Effector CD4-positive, alpha-beta T cell (primary cell): ENCODE measurements at regions not wholly inside any gene's neighbourhood (a gene's known extent, or its start where the extent isn't known, plus 50 kb on each side); places are given as distances from the start of the nearest gene placed in this dataset.

ENCODE experiments used
- DNase-seq: peaks from one replicate; pipeline ENCODE4 v3.0.0-alpha.2; 2020

DNA sequence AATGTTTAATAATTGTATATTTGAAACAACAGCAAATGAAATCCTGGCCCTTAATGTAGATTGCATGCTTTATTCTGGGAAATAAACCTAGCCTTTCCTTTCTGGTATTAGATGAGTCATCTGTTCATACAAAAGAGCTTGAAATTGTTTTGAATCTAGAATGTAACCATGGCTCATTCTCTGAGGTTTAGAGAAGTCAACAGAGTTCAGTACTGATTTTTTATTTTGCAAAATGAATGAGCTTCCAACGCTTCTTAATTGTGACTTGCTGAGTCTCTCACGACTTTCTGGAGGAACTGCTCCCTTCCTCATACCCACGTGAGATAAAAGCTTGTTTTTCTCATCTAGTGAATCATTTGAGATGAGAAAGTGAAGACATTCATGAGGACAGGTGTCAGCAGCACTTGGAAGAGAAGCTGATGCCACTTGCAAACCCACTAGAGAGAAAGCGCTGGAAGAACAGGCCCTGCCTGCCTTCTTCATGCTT is 509.6 kb downstream of the VRK1 start:
- no peak for DNase-seq

DNA sequence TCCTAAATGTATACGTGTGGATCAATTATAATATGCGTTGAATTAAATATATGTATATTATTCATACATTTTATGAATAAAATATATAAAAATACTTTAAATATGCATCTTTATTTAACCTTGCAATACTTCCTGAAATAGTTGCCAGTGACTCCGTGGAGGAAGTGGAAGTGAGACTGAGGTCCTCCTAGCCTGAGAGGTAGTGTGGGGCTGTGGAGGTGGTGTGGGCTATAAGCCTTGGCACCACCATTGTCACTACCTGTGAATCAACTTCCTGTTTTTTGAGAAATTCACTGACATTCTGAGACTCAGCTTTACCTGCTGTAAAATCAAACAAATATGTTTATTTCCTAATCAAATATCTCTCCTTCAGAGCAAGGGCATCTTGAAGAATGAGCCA is 514.2 kb downstream of the VRK1 start:
- no peak for DNase-seq

DNA sequence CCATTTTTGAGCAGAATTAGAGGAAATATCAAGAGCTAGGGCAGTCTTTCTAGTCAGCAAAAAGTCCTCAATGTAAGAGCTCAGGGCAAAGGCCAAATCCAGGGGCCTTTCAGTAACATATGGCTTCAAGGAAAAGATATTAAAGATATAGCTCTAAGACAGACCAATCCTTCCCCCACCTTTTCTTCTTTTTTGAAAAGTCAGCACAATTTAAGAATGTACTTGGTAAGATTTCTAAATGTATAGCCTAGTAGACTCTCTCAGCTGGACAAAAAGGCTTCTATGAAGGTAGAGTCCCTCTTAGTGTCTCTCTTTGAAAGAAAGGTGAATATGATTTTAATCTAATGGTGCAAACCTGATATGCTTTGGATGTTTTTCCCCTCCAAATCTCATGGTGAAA is 515.7 kb downstream of the VRK1 start:
- no peak for DNase-seq

DNA sequence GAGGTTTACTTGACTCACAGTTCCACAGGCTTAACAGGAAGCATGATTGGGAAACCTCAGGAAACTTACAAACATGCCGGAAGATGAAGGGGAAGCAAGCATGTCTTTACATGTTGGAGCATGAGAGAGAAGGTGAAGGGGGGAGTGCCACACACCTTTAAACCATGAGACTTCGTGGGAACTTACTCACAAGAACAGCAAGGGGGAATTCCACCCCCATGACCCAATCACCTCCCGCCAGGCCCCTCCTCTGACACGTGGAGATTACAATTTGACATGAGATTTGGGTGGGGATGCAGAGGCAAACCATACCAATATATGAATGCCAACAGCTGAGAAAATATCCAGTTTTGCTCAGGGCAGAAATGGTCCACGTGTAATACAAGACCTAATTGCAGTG is 518.6 kb downstream of the VRK1 start:
- DNase-seq, result no peak

DNA sequence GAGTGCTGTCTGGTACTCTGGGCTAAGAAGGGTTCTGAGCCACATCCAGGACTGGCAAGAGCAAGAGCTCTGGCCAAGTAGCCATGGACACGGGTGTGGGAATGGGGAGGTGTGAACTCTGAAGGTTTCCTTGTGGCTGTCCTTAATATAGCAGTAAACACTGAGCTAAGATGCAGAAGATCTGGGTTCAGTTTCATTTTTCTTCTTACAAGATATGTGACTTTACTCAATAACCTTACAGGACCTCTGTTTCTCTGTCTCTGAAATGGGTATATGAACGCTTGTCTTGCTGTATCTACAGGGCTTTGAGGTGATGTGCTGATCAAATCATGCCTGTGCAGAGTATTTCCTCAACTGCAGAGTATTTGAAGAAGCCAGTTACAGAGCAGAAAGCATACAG is 521.2 kb downstream of the VRK1 start:
- DNase-seq, result no peak

DNA sequence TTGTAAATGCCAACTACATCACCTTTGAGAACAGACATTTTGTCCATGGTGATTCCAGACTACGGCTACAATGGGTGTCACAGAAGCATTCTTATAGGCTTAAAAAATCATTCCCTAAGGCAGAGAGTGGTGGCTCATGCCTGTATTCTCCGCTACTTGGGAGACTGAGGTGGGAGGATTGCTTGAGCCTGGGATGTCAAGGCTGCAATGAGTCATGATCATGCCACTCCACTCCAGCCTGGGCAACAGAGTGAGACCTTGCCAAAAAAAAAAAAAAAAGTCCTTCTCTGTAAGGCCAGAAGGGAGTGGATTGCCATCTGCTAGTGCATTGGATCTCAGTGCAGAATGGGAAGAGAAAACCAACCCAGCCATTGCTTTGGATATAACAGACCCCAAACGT is 522.5 kb downstream of the VRK1 start:
- no peak for DNase-seq

DNA sequence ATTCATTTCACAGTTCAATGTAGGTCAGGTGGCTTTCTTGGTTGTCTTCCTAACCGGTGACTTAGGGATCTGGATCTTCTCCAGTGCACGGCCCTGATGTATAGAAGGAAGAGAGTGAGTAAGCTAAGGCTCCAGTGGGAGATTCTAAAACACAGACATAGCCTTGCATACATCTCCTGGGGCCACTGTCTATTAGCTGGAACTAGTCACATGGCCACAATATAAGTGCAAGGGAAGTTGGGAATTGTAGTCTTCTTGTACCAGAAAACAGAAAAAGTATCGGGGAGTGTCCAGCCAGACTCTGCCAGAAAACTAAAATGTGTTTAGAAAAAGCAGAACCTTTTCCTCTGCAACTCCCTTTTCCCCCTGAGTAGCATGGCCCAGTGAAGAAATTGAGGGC is 531.6 kb downstream of the VRK1 start:
- DNase-seq, result no peak

DNA sequence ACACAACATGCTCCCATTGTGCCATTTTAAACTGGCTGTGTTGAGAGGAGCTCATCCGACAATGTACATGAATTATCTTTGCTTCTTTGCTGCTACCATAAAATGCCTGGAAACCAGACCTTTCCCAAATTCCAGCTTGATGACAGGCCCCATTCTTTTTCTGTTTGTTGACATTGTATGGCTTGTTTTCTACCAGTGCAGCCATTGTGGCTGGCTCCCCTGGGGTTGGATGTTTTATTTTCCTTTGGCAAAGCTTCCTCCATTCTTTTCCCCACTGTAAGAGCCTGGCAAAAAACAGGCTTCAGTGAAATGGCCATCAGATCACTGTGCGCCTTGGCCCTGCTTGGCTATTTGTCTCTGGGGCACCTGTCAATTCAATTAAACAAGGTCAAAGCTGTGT is 532.5 kb downstream of the VRK1 start:
- DNase-seq, result no peak

DNA sequence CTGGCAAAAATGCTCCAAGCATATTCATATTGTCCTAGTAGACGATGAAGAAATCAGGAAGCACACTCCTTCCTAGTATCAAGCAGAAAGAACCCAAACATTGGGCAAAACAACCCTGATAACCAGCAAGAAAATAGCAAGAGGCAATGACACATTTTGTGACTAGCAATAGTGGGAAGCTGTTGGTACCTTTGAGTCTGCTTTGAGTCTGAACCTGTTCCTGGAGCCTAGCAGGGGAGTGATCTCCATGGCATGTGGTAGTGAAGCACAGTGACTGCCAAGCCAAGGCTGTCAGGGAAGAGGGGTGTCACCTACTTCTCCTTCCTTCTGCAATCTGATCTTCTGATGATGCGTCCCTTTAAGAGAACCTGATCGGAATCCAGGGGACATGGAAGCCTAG is 533.9 kb downstream of the VRK1 start:
- DNase-seq, result no peak

DNA sequence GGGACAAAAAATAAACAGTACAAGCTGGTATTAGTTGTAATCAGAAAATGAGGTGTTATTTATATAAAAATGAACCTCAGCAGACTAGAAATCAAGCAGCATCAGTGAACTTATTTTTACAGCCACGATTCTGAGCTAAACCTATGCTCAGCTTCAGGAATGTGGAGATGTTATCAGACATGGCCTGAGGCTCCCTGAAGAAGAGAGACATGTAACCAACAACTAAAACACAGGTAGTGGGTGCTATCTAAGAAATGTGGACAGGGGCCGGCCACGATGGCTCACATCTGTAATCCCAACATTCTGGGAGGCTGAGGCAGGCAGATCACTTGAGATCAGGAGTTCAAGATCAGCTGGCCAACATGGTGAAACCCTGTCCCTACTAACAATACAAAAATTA is 534.3 kb downstream of the VRK1 start:
- DNase-seq, result no peak

DNA sequence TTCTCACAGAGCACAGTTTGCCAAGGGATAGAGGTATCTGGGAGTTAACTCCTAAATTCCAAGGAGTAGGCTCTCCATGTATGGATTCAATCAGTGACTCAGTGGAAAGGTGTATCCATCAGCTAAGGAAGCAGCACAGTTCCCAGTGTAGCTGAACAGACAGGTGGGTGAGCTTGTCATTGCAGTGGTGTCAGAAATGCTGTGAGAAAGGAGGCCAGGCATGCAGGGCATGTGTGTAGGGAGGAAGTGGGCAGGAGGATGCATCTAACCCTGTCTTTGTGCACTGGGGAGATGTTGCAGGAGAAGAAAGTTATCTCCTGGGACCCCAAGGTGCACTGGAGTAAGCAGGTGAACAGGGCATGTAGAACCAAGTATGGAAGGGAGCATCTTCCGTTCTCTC is 539.0 kb downstream of the VRK1 start:
- no peak for DNase-seq

DNA sequence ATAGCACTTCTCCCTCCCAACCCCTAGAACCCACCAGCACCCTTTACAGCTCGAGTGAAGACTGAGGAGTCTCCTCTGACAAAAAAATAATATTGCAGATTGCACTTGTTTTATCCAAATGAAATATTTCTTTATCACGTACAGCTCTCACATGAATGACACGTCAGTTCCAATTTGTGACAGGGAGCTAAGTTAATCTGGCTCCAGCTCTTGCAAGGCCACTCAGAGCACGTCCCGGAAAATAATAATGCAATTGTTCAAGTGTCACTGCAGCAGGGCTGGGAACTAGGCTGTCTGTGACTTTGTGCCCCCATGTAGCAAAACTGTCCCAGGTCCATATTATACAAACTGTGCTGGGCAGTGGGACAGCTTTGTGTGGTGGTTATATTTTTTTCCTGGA is 539.6 kb downstream of the VRK1 start:
- DNase-seq, result no peak

DNA sequence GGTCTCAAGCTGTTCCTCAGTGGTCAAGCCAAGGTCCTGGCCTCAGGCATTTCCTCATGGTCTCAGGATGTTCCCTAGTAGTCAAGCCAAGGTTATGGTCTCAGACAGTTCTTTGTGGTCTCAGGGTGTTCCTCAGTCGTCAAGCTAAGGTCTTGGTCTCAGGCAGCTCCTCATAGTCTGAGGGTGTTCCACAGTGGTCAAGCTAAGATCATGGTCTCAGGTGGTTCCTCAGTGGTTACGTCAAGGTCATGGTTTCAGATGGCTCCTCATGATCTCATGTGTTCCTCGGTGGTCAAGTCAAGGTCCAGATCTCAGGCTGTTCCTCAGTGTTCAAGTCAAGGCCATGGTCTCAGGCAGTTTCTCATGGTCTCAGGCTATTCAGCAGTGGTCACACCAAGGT is 540.1 kb downstream of the VRK1 start:
- DNase-seq, result no peak

DNA sequence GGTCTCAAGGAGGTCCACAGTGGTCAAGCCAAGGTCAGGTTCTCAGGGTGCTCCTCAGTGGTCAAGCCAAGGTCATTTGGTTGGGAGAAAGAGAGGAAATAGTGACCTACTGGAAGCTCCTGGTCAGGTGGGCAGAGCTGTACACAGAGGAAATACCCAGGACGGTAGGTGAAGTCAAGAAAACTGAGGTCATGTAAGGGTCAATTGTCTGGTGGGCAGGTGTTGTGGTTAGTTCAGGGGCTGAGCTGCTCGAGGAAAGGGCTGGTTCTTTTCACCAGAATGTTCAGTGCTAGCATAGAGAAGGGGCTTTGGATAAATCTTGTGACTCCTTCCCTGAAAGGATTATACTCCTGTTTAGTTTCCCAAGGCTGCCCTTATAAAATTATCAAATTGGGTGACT is 540.5 kb downstream of the VRK1 start:
- DNase-seq, result no peak

DNA sequence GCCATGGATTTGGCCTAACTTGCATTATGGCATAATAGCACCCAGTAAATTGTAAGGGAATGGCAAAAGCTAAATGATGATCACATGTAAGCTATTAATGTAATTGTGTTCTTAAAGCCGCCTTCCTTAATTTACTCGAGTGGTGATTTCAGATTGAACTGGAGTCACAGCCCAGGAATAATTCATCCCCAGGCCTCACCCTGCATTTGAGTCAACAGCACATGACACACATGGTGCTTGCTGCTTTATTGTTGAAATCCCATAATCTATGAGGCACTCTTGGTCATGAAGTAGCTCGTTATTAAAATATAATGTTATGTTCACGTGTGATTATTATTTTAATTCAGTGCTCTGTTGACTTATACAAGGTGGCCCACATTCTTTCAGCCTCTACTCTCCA is 547.5 kb downstream of the VRK1 start:
- no peak for DNase-seq

DNA sequence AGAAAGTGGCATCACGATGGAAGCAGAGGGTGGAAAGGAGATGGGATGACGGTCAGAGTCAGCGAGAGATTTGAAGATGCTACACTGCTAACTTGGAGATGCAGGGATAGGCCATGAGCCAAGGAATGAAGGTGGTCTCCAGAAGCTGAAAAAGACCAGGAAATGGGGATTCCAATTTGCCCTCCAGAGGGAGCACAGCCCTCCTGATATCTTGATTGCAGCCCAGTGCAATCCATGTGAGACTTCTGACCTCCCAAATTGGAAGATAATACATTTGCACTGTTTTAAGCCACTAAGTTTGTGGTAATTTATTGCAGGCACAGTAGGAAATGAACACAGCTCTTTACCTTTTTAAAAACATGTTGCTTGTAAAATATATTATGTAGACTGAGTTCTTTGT is 549.5 kb downstream of the VRK1 start:
- DNase-seq, result no peak

DNA sequence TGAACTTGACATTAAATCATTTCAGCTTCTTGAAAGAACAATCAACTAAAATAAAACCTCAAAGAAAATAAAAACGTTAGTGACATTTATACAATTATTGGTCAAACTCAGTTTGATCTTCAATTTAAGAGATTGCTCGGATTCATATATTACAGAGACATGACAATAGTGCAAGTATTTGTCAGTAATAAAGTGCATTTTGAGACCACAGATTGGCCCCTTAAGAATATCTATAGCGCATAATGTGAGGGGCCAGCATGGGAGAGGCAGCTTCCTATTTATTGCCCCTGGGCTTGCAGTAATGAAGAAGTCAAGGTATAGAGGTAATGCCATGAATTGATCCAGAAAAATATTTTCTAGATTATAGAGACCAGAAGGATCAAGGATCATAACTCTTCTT is 552.3 kb downstream of the VRK1 start:
- DNase-seq, result no peak

DNA sequence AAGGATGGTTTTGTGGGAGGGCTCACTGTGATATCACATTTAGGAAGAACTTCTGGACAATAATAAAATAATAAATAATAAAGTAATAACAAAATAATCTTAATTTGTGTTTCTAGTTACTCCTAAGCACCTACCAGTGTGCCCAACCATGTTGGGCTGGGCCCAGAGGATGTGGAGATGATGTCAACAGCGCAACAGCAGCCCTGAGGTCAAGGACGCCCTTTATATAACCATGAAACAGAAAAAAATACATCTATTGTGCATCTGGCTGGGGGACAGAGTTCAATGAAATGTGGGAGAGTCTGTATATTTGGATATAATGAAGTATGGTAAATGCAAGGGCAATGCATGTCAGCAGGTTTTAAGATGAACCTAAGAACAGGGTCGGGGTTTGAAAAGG is 552.8 kb downstream of the VRK1 start:
- no peak for DNase-seq

DNA sequence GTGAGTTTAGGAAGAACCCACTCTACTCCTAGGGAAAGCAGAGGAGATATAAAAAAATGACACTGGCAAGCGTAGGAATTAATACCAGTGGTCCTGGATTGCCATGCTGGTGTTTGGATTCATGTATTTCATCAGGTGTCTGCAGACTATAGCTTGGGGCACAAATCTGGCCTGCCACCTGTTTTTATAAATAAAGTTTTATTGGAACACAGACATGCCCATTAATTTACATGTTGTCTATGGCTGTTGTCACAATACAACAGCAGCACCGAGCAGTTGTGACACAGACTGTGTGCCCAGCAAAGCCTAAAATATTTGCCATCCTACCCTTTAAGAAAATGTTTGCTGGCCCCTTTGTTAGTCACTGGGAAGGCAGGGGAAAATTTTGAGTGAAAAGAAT is 553.2 kb downstream of the VRK1 start:
- no peak for DNase-seq

DNA sequence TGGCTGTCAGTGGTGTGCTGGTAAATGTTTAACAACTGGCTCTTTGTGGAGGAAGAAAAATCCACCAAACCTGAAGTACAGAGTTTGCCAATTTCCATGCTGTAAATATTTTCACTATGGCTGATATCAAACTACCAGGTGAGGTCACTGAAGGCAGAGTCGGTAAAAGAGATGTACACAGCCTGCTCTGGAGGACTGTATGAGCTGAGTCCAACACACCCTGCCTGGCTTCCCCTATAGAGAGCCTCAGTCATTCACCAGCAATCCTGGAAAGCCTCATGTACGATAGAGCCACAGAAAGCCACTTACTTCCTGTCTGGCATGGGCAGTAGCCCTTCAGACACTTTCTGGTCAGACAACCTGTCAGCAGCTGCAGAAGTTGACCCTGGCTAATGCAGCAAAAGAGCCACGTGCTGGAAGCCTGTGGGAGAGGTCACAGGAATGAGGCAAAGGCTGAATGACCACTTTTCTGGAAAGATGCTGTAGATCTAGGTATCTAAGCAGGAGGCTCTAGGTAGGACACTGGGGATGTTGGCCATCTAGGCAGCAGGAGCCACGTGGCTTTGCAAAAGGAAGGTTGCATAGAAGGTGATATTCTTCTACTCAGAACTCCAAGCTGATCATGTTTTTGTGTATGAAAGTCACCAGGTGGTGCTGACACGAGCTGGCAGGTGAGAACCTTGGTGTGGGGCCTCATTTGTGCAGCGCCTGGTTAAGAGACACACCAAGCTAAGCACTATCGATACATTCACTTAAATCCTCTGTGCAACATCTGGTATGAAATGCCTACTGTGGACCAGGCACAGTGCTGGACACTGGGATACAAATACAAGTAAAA is 553.9 kb downstream of the VRK1 start:
- DNase-seq, result no peak

DNA sequence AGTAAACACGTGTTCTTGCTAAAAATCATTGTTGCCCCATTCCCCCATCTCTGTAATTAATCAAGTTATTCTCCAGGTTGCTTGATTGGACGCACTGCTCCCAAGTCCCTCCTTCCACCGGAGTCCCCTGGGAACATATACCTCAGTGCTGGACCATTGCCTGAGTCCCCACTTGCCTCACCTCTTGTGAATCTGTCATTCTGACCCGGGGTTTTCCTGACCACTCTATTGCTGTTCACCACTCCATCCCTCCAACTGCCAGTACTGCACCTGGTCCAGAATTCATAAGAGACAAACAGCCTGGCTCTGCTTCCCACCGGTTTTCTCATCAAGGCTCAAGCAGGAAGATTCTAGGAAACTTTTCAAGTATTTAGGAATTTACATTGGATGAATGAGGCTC is 555.9 kb downstream of the VRK1 start:
- DNase-seq, result no peak

DNA sequence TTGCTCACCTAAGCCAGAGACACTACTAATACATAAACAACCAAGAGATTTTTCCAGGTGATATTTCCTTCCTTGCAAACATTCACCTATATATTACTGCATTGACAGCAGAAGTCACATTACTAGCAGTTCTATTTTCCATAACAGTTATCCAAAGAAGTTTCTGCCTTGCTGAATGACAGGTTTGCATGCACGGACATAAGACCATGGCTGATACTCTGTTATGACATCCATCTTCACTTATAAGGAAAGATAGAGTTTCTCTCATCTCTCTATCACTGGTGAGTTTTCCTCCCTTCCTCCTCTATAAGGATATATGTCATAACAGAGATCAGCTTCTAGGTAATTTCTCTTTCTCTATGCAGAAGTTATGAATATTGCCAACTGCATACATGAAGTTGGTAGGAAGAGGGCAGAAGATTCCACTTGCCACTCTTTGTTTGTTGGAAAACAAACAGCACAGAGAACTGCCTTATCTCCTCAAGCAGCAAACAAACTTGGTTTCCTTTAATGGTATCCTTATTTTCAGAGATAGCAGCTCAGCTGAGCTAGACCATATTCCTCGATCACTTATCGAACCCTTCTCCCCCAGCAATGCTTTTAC is 557.0 kb downstream of the VRK1 start:
- DNase-seq, result no peak

DNA sequence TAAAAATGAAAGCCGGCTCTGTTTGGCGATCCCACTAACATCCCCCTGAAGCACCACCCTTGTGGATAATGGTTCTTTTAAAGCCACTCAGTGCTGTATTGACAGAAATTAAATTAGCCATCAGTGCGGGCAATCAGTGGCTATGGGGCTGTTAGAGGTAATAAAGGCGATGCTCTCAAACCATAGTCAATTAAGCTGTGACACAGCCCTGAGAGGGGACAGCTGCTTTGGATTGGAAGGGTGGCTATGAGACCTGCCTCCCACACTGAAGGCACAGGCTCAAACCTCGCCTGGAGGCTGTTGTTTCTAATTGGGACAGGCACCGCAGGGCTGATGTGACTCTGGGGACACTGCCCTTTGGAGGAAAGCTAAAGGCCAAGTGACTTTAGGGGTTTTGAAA is 562.2 kb downstream of the VRK1 start:
- DNase-seq, result no peak

DNA sequence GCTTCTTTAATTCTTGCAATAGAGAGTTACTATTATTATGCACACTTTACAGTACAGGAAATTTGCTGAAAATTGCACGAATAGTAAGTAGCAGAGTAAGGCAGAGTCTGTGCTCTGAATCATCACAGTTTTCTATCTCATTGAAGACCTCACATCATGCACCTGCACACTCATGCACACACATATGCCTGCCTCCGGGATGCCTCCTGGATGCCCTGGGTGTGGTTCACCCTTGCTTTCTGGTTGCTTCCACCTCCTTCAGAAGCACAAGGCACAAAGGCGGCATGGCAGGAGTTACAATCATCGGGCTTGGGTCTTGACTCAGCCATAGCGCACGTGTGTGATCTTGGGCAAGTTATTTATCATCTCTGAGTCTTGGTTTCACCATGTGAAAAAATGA is 564.0 kb downstream of the VRK1 start:
- no peak for DNase-seq

DNA sequence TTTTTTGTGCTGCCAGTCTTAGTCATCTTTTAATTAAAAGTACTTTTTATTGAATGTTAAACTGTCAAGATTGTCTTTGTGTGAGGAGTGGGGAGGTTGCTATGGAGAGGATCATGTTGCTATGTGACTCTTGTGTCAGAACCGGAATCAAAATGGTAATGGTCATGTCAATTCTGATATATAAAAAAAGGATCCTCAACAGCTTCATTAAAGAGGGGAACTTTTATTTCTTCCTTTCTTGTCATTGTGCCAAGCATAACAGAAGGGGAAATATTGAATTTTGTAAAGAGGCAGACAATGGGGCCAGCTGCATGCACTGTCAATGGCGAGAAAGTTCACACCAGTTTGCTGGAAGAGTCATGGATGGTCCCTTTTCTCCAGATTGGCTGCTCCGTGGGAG is 564.8 kb downstream of the VRK1 start:
- no peak for DNase-seq
